HG03280 (cell line): ENCODE measurements at regions not wholly inside any gene's neighbourhood (a gene's known extent, or its start where the extent isn't known, plus 50 kb on each side); places are given as distances from the start of the nearest gene placed in this dataset.
"Not testable (repeated sequence)": the region's sequence is repeated elsewhere in the genome, so short reads cannot be mapped to it uniquely, and the experiment has no call there.

Experiments
- ATAC-seq: cut with Tn5 transposase; IDR thresholded peaks from one replicate; pipeline ENCODE4 v1.9.1; 2021; ENCODE audit warnings: mild to moderate bottlenecking, moderate library complexity; ENCODE audit not compliant: unreplicated experiment

- no peak for ATAC-seq
Observed at GRCh38 chr2:35463805-35464596, 891.6 kb upstream of the CRIM1 start.

DNA sequence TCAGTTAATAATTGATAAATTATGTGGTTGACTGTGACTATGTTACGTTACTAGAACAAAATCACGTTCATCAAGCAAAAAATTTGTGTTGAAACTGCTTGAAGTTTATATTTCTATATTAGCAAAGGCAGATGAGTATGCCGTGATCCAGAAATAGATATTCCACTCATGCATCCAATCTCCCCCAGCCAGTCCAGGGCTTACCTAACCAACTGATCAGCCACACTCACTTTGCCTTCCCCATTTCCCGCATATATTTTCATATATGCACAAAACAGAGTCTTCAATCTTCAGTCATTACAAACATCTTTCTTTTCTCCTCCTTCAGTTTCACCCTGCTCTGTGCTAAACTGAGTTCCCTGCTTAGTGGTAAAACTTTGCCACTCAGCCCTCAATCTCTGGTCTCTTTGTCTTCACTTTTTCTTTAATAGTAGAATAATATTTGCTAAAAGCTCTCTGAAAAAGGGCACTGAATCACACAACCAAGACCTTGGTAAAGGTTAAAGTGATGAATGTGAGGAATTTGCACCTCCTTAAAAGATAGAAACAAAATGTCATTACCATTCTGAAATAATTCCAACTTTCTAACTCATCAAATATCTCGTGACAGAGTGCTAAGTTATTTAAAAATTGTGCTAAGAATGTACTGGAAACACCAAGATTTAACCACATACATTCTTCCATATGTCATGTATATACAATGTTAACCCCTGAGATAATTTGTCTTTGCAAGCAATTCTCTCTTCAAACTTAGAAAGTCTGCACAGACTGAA lies 893.2 kb upstream of the CRIM1 start:
- ATAC-seq = no peak

DNA sequence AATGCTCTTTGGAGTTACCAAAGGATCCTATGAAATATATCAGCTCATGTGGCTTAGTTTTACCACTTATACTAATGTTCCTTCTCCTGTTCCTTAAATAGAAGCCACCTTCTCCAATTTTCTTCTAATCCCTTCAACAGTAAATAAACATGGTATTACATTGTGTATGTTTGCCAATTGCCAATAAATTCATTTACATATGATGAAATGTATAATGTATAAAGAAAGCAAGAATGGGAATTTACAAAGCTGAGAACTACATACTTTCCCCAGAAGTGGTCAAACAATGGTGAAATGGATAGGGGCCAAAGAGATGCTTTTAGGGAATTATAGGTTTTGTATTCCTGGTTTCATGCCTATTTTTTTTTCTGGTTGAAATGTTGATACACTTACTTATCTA lies 894.2 kb upstream of the CRIM1 start:
- no peak for ATAC-seq

GRCh38 chr2:35454966-35455638 lies 900.5 kb upstream of the CRIM1 start:
- no peak for ATAC-seq

DNA sequence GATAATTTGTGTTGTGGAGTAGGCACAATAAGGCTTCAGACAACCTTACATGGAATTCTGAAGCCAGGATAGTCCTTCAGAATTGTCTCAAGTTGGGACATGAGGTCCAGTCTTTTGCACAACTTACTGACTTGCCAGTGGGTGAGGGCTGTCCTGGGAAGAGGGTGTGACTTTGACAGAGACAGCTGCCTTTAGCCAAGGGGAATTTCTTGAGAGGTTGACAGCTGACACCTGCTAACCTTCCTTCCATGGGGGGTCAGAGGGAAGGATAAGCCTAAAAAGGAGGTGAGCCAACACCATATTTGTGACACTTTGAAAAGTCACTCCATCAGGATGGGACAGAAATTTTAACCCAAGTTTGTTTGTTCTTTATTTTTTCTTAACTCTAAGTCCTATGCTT lies 907.8 kb upstream of the CRIM1 start:
- no peak for ATAC-seq

GRCh38 chr2:35447215-35447614 lies 908.4 kb upstream of the CRIM1 start:
- no peak for ATAC-seq

DNA sequence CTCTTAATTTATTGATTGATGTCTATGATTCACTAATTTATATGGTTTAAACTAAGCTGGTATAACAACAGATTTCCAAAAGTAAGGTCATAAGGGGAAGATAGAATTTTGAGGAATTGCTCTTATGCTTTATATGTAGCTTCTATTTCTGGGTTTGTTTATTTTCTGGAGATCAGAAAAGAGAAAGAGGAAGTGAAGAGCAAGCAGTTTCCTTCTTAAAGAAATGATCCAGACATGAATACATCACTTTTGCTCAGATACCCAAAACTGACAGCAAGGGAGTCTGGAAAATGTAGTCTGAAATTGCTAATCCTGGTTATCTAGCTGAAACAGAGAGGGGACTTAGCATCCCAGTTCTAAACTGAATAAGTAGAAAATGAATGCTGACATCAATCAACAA lies 912.5 kb upstream of the CRIM1 start:
- ATAC-seq = no peak

GRCh38 chr2:35441575-35441974 lies 914.0 kb upstream of the CRIM1 start:
- ATAC-seq = not testable (repeated sequence)

DNA sequence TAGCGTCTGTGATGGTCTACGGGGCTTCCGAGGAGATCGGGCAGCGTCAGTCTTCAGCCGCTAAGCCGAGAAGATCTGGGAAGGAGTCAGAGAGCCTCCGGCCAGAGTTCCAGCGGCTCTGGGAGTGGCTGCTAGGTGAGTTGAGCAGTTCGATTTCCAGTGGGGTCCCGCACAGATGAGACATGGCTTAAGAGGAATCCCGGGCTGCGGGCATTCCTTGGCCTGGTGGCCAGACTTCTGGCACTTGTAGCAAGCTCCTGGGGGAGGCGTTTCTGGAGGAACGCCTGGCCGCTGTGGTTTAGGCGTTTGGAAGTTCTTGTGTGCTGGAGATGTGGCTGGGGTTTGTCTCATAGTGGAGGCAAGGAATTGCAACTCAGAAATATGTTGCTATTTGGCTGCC lies 915.3 kb upstream of the CRIM1 start:
- ATAC-seq = not testable (repeated sequence)

- not testable (repeated sequence) for ATAC-seq
Observed at GRCh38 chr2:35436893-35437292, 918.7 kb upstream of the CRIM1 start.

DNA sequence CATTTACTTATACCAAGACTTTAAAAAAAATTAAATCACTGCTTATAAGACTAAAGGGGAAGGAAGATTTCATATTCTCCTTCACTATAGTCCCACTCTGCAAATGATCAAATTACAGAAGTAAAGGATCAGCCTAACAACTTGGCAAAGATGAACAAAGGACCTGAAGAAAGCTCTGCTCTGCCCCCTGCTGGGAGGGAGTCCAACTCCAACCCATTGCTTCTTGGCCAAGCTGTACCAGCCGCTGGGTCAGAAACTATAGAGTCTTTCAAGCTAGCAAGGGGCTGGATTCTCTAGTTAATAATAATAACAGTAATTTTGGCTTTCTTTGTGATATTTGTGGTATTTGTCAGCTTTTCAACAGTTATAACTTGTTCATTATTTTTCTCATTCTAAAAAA lies 927.0 kb upstream of the CRIM1 start:
- no peak for ATAC-seq

DNA sequence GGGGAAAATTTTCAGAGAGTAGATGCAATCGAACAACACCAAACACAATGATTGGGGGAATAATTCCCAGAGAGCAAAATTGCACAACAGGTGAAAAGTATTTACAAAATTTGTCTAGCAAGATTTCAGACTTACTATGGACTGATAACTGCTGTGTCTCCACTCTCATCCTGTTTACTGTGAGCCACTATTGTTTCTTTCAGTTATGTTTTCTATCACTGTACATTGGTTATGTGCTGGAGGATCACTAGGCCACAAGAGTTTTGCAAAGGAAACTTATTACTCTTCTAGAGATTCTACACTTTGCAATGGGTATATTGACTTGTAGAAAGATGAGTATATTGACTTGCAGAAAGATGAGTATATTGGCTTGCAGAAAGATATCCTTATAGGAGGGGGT lies 934.1 kb upstream of the CRIM1 start:
- no peak for ATAC-seq

- ATAC-seq = no peak
Observed at GRCh38 chr2:35417293-35417692, 938.3 kb upstream of the CRIM1 start.

DNA sequence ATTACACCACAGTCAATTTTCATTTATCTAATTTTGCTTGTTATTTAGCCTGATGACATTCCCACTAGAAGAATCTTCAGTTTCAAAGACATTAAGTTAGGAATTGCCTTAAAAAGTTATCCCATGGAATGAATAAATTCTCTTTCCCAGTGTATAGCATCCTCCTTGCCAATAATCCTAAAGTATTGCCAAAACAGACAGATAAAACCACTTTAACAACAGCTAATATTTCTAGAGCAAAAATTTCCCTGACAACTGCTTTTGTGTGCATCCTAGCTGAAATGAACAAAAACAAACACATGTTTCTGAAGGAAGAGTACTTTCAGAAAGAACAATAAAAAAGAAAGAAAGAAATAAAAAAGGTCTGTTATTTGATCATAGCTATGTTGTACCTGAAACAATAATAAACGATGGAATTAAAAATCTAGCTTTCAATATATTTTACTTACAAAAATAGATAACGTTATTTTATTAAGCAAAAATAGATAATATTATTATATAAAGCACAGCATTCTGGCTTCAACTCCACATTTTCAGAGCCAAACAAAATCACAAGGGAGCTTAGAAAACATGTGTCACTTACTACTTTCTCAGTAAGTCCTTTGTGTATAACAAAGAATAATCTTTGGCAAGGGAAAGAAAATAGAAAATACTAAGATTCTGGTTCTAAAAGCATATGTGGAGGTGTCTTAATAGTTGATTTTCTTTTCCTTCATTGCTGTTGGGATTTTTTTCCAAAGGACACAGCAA lies 939.0 kb upstream of the CRIM1 start:
- no peak for ATAC-seq

DNA sequence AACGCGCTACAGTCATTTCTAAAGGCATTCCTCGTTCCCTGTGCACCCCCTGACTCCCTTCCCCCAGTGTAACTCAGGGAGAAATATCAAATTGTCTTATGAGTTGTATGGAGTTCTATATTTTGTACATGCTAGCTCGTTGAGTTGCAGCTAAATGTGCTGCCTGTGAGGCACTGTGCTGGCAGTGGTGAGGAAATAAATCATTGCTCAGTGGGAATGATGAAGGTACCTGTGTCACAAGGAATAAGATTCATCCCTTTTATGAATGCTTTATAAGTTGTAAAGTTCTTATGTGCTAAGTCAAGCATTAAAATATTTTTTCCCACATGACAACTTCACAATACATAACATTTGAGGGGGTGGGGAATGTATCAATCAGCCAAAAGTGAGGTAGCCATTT lies 939.6 kb upstream of the CRIM1 start:
- no peak for ATAC-seq

GRCh38 chr2:35415282-35415681 lies 940.3 kb upstream of the CRIM1 start:
- ATAC-seq = no peak

- ATAC-seq = no peak
Observed at GRCh38 chr2:35410431-35411061, 945.0 kb upstream of the CRIM1 start.

DNA sequence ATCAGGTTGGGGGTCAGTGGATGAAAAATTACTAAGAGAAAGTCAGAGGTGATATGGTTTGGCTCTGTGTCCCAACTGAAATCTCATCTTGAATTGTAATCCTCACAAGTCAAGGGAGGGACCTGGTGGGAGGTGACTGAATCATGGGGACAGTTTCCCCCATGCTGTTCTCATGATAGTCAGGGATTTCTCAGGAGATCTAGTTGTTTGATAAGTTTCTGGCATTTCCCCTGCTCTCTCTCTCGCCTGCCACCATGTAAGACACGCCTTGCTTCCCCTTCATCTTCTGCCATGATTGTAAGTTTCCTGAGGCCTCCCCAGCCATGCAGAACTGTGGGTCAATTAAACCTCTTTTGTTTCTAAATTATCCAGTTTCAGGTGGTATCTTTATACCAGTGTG lies 945.8 kb upstream of the CRIM1 start:
- ATAC-seq = no peak

DNA sequence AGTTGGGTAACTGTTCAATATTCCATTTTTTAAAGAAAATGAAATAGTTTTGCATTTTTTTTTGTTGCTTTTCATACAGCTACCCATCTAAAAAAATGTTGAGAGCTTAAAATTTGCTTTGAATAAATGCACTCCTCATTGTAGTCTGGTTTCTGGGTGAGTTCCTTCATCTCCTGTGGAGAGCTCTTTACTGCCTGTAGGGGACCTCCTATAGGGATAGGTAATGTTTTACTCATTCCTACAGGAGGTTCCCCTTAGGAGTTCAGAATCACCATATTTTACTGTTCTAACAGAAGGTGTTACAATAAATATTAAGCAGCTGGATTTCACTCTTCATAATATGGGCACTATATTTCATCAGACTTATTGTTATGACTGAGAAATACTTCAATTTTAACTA lies 947.3 kb upstream of the CRIM1 start:
- no peak for ATAC-seq

DNA sequence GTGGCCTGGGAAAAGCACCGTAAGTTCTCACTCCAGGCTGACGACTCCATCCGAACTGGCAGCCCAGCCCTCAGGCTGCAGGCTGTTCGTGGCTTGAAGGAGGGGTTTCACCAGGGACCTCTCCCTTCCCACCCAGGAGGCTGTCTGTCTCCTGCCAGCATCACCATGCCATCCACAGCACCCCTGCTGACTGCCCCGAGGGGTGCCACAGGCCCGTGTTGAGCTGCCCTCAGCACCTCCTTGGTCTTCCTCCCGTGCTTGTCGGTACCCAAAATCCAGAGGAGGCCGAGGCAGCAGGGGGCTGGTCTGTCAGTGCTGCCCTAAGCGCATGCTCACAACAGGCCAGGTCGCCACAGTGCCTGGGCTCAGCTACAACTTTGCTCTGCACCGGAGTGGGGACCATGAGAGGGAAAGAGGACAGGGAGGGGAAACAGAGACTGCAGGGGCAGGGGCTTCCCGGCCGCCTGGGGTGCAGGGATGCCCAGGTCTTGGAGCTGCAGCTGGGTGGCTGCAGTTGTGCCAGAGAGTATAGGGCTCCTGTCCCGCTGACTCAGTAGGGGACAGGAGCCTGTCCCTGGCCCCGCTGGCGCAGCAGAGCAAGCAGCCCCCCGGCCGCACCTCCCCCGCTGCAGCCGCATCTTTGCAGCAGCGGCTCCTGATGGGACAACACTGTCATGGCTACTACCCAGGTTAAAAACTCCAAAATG lies 963.7 kb upstream of the CRIM1 start:
- no peak for ATAC-seq
